HepG2 (cell line): ENCODE measurements at regions not wholly inside any gene's neighbourhood (a gene's known extent, or its start where the extent isn't known, plus 50 kb on each side); places are given as distances from the start of the nearest gene placed in this dataset.

Experiments used
- CBFB ChIP-seq: sonication (generic); formaldehyde crosslinking; IDR thresholded peaks from 2 replicates; pipeline ENCODE4 v1.4.0; 2020; ENCODE audit warnings: missing genetic modification reagents
- EZH2 ChIP-seq: conservative IDR thresholded peaks from 2 replicates; pipeline ENCODE4 v1.6.1; 2012; ENCODE audit warnings: mild to moderate bottlenecking, low read depth, low read length, moderate library complexity
- POLR2AphosphoS5 ChIP-seq: IDR thresholded peaks from 2 replicates; pipeline ENCODE4 v1.6.1; 2012; ENCODE audit warnings: low read depth, low read length
- RFX5 ChIP-seq: IDR thresholded peaks from 2 replicates; pipeline ENCODE4 v1.6.1; 2011; ENCODE audit warnings: low read depth, low read length, improper control_type of control experiment
- SOX13 ChIP-seq, 3 experiments: fragments of 450-650 bp in 1 of 3; sonication (generic) in 1 of 3; formaldehyde crosslinking in 1 of 3; IDR thresholded peaks in 2 of 3; conservative IDR thresholded peaks in 1 of 3; 2 replicates each; pipeline versions ENCODE4 v1.5.0 to v1.6.1; 2016 to 2020; ENCODE audit warnings: antibody characterized with exemption in 1 of 3, mild to moderate bottlenecking in 1 of 3, missing compliant biosample characterization in 1 of 3, missing genetic modification reagents in 1 of 3, moderate library complexity in 1 of 3
- SP1 ChIP-seq, 2 experiments: fragments of 450-650 bp in 1 of 2; sonication (generic) in 1 of 2; formaldehyde crosslinking in 1 of 2; IDR thresholded peaks; 2 replicates each; pipeline versions ENCODE4 v1.4.0 to v1.6.1; 2016 to 2020; ENCODE audit warnings: missing genetic modification reagents in 1 of 2
- SRF ChIP-seq: IDR thresholded peaks from 2 replicates; pipeline ENCODE4 v1.6.1; 2011; ENCODE audit warnings: mild to moderate bottlenecking, low read depth, low read length, moderate library complexity
- YY1 ChIP-seq: IDR thresholded peaks from 2 replicates; pipeline ENCODE4 v1.6.1; 2011; ENCODE audit warnings: low read length, low read depth, moderate library complexity, mild to moderate bottlenecking; ENCODE audit not compliant: insufficient read depth, insufficient replicate concordance
- TF ChIP-seq, protein P1 (sequence below): sonication (generic); formaldehyde crosslinking; IDR thresholded peaks from 2 replicates; pipeline ENCODE4 v1.5.0; 2020; ENCODE audit warnings: mild to moderate bottlenecking, missing genetic modification reagents, moderate library complexity
- TF ChIP-seq, protein P2 (sequence below): sonication (generic); formaldehyde crosslinking; IDR thresholded peaks from 2 replicates; pipeline ENCODE4 v1.4.0; 2020; ENCODE audit warnings: missing genetic modification reagents

DNA sequence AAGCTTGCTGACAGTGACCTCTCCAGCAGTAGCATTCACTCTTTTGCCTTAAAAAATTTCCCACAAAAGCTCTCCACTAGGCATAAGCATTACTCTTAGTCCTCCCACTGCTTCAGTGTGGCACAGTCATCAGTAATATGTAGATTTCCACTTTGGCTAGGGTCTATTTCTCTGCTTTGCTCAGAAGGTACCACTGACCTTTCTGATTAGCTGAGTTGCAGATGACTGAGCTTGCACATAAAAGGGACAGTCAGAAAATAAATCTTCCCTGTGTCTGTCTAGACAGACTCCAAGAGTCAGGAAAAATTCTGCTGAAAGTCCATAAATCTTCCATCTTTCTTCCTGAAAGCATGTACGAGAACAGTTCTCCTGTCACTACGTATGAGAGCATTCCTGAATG, 56.6 kb upstream of the APP start:
- TF ChIP-seq SOX13 (IDR thresholded peaks at IDR 0.05), result no peak
- no peak for TF ChIP-seq SOX13 (CRISPR knock-in tag; conservative IDR thresholded peaks at IDR 0.05 in 1 of 2, IDR thresholded peaks at IDR 0.05 in 1 of 2)
- TF ChIP-seq EZH2, result no peak
- TF ChIP-seq, protein P1, sequence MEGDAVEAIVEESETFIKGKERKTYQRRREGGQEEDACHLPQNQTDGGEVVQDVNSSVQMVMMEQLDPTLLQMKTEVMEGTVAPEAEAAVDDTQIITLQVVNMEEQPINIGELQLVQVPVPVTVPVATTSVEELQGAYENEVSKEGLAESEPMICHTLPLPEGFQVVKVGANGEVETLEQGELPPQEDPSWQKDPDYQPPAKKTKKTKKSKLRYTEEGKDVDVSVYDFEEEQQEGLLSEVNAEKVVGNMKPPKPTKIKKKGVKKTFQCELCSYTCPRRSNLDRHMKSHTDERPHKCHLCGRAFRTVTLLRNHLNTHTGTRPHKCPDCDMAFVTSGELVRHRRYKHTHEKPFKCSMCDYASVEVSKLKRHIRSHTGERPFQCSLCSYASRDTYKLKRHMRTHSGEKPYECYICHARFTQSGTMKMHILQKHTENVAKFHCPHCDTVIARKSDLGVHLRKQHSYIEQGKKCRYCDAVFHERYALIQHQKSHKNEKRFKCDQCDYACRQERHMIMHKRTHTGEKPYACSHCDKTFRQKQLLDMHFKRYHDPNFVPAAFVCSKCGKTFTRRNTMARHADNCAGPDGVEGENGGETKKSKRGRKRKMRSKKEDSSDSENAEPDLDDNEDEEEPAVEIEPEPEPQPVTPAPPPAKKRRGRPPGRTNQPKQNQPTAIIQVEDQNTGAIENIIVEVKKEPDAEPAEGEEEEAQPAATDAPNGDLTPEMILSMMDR (CRISPR knock-in tag), result no peak
- TF ChIP-seq, protein P2, sequence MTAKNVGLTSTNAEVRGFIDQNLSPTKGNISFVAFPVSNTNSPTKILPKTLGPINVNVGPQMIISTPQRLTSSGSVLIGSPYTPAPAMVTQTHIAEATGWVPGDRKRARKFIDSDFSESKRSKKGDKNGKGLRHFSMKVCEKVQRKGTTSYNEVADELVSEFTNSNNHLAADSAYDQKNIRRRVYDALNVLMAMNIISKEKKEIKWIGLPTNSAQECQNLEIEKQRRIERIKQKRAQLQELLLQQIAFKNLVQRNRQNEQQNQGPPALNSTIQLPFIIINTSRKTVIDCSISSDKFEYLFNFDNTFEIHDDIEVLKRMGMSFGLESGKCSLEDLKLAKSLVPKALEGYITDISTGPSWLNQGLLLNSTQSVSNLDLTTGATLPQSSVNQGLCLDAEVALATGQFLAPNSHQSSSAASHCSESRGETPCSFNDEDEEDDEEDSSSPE (CRISPR knock-in tag), result no peak
- no peak for TF ChIP-seq YY1
- no peak for TF ChIP-seq CBFB (CRISPR knock-in tag)
- TF ChIP-seq RFX5, result no peak
- no peak for TF ChIP-seq SP1 (IDR thresholded peaks at IDR 0.05)
- TF ChIP-seq SP1 (CRISPR knock-in tag; IDR thresholded peaks at IDR 0.05), result no peak
- TF ChIP-seq SRF, result no peak
- TF ChIP-seq POLR2AphosphoS5, result no peak
